ENCODE measurements at regions not wholly inside any gene's neighbourhood (a gene's known extent, or its start where the extent isn't known, plus 50 kb on each side); places are given as distances from the start of the nearest gene placed in this dataset.

DNA sequence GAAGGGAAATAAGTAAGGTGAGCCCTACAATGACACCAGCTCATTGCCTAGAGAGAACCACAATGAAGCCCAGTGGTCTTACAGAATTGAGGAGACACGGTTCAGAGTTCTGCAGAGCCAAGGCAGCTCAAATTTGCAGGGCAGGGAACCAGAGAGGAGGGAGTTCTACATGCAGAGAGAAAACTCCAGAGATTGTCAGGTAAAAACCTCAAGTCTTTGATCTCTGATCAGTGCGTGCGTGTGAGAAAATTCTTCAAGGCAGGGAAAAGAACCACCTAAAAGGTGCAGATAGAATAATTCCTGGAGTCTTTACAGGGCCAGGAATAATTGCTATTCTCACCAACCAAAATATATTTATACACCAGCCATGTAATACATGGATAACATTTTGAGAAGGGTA, 88.0 kb upstream of the SNRK start:
- no peak for DNase-seq (ENCODE audit: low read depth)
- H3K4me3 ChIP-seq (ENCODE audit: low read depth, low read length): no peak overlapping the region
- TF ChIP-seq MYC (IDR thresholded peaks at IDR 0.05; ENCODE audit: low read depth, low read length) (no peak), POLR2A (IDR thresholded peaks at IDR 0.05; ENCODE audit: extremely low read depth, insufficient read length) (no peak)
- TF ChIP-seq, protein P1, sequence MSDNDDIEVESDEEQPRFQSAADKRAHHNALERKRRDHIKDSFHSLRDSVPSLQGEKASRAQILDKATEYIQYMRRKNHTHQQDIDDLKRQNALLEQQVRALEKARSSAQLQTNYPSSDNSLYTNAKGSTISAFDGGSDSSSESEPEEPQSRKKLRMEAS (IDR thresholded peaks at IDR 0.05; ENCODE audit: low read depth, low read length): no peak
- TF ChIP-seq, protein P2, sequence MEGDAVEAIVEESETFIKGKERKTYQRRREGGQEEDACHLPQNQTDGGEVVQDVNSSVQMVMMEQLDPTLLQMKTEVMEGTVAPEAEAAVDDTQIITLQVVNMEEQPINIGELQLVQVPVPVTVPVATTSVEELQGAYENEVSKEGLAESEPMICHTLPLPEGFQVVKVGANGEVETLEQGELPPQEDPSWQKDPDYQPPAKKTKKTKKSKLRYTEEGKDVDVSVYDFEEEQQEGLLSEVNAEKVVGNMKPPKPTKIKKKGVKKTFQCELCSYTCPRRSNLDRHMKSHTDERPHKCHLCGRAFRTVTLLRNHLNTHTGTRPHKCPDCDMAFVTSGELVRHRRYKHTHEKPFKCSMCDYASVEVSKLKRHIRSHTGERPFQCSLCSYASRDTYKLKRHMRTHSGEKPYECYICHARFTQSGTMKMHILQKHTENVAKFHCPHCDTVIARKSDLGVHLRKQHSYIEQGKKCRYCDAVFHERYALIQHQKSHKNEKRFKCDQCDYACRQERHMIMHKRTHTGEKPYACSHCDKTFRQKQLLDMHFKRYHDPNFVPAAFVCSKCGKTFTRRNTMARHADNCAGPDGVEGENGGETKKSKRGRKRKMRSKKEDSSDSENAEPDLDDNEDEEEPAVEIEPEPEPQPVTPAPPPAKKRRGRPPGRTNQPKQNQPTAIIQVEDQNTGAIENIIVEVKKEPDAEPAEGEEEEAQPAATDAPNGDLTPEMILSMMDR (IDR thresholded peaks at IDR 0.05; ENCODE audit: low read depth, low read length): no peak

DNA sequence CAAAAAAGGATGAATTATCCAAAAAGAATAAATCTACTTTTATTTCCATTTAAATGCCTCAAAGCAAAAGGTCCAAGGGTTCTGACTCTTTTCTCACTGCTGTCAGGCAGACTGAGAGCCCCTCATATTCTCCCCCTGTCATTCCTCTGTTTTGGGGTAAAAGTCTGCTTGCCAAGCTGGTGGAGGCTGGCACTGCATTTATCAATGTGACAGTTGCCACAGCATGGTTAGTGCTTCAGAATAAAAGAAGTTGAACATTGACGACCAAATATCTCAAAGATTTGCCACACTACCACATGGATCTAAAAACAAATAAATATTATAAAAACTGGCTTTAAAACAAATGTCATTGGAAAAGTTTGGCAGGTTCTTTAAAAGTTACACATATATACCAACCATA, 89.2 kb upstream of the SNRK start:
- TF ChIP-seq, protein P1 (IDR thresholded peaks at IDR 0.05; ENCODE audit: low read depth, low read length): no peak
- TF ChIP-seq, protein P2 (IDR thresholded peaks at IDR 0.05; ENCODE audit: low read depth, low read length): no peak
- TF ChIP-seq MYC (IDR thresholded peaks at IDR 0.05; ENCODE audit: low read depth, low read length) (no peak), POLR2A (IDR thresholded peaks at IDR 0.05; ENCODE audit: extremely low read depth, insufficient read length) (no peak)

DNA sequence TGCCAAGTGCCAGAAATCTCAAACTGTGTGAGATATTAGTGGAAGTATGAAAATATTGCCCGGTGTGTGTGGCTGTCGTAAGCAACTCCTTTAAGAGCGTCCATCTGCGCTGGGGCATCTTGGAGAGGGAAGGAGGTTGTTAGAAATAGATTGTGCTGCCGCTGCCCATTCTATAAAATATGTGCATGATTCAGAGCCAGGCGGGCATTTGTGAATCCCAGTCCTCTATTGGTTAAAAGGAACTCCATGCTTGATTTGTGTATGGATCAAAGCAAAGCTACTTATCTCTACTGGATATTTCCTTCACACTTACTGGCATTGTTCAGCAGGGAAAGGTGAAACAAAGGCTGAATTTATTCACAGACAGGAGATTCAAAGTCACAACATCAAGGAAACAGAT, 89.6 kb upstream of the SNRK start:
- H3K4me3 ChIP-seq (ENCODE audit: low read depth, low read length): no peak overlapping the region
- DNase-seq (ENCODE audit: low read depth): no peak
- no peak for TF ChIP-seq POLR2A (IDR thresholded peaks at IDR 0.05; ENCODE audit: extremely low read depth, insufficient read length)

More for the DNA sequence above, 89.2 kb upstream of the SNRK start:
- DNase-seq (ENCODE audit: low read depth): no peak
- H3K4me3 ChIP-seq (ENCODE audit: low read depth, low read length): no peak overlapping the region

DNA sequence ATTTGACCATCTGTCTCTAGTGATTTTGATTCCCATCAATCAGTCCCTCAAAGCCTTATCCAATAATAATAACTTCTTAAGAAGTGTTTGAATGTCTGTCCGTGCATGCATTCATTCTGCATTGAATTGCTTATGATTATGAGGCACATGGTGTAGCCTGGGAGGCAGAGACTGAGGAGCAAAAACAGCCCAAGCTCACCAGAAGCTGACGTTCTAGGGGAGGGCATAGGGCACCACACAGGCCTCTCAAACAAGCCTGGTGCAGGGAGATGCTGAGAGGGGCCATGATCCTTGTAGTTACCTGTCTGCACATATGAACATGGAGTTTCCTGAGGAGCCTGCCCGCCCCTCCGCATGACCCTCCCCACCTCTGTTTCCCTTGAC, 89.2 kb upstream of the POMGNT2 start:
- no peak for TF ChIP-seq POLR2A (IDR thresholded peaks at IDR 0.05; ENCODE audit: extremely low read depth, insufficient read length)
- TF ChIP-seq, protein P1 (IDR thresholded peaks at IDR 0.05; ENCODE audit: low read depth, low read length): no peak
- no peak overlapping the region for H3K4me3 ChIP-seq (ENCODE audit: low read depth, low read length)
- no peak for DNase-seq (ENCODE audit: low read depth)

DNA sequence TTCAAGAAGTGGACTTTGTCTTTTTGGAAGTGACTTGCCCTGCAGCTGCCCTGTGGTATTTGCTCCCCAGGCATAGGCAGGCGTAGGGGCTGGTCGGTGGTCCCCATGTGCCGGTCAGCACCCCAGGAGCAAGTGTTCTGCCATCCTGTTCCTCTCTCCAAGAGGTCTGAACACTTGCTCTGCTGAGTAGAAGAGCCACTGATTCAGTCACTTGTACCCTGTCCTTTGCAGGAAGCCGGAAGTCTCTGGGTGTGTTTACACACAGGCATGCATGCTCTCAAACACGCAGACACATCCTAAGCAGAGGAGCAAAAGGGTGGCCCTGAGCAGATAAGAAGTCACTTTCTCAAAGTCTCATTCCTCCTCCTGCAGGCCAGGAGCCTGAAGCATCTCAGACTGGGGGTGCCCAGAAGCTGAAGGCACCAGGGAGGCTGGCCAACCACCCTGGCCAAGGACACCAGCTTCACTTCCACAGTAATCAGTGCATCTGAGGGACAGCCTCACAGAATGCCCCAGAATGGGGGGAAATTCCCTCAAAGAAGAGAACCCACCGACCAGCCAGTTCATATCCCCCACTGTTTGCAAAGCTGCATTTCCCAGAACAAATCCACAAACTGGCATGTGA, 88.7 kb upstream of the POMGNT2 start:
- TF ChIP-seq, protein P2 (IDR thresholded peaks at IDR 0.05; ENCODE audit: low read depth, low read length): no peak
- TF ChIP-seq, protein P1 (IDR thresholded peaks at IDR 0.05; ENCODE audit: low read depth, low read length): no peak
- TF ChIP-seq POLR2A (IDR thresholded peaks at IDR 0.05; ENCODE audit: extremely low read depth, insufficient read length) (no peak), MYC (IDR thresholded peaks at IDR 0.05; ENCODE audit: low read depth, low read length) (no peak)
- DNase-seq (ENCODE audit: low read depth): no peak
- H3K4me3 ChIP-seq (ENCODE audit: low read depth, low read length): no peak overlapping the region

DNA sequence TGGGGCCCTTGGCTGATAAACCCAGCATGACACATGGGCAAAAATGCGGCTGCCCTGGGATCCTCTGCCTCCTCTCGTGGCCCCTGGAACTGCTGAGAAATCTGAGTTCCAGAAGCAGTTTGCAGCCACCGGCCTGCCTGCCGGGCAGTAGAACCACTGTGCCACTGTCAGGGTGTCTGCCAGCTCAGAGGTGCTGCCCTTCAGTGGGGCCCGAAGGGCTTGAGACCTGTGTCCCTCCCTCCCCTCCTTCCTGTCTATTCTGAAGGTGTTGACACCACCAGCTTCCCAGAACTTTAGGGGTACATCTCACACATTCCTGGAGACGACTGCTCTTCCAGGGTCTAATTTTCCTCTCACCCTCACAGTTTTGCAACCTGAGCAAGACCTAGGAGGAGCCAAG, 88.2 kb upstream of the POMGNT2 start:
- DNase-seq (ENCODE audit: low read depth): no peak
- no peak overlapping the region for H3K4me3 ChIP-seq (ENCODE audit: low read depth, low read length)
- TF ChIP-seq, protein P1 (IDR thresholded peaks at IDR 0.05; ENCODE audit: low read depth, low read length): no peak
- no peak for TF ChIP-seq MYC (IDR thresholded peaks at IDR 0.05; ENCODE audit: low read depth, low read length)

DNA sequence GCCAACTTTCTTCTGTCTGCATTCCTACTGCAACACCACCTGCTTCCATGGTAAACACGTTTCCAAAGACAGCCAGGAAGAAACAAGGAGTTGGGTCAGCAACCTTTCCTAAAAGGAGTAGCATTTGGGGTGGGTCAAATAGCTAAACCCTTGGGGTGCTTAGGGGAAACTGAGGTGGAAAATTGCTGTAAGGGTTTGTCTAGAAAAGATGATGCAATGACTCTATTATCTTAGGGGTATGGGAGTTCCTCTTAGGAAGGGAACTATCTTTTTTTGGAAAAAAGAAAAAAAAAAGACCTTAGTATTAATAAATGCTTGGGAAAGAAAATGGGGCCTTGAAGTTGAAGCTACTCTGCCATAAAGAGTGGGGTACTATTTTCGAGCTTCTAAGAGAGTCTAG, 86.1 kb upstream of the POMGNT2 start:
- TF ChIP-seq POLR2A (IDR thresholded peaks at IDR 0.05; ENCODE audit: extremely low read depth, insufficient read length) (no peak), MYC (IDR thresholded peaks at IDR 0.05; ENCODE audit: low read depth, low read length) (no peak)
- TF ChIP-seq, protein P1 (IDR thresholded peaks at IDR 0.05; ENCODE audit: low read depth, low read length): no peak
- TF ChIP-seq, protein P2 (IDR thresholded peaks at IDR 0.05; ENCODE audit: low read depth, low read length): no peak
- H3K4me3 ChIP-seq (ENCODE audit: low read depth, low read length): no peak overlapping the region
- no peak for DNase-seq (ENCODE audit: low read depth)
